GM12878 (cell line): ENCODE measurements at regions not wholly inside any gene's neighbourhood (a gene's known extent, or its start where the extent isn't known, plus 50 kb on each side); places are given as distances from the start of the nearest gene placed in this dataset.

Experiments
- ATAC-seq: fragments of 200-7000 bp; cut with Tn5 transposase; 3 replicates; pipeline ENCODE4 v1.9.1; 2020; ENCODE audit warnings: mild to moderate bottlenecking, moderate library complexity
- BruUV-seq: library from RNA; stranded (reverse); fragments of 400-500 nt; replicated peaks from 2 replicates; lab custom pipeline; 2021; lab: Mats Ljungman, UMichigan
- CTCF ChIA-PET: fragments of 300-600 bp; sonication (Branson Sonifier 250); formaldehyde crosslinking; extraction: SDS; loops from one replicate; lab custom pipeline; 2021; ENCODE audit warnings: inconsistent platforms; lab: Yijun Ruan, JAX
- POLR2A ChIA-PET: fragments of 350-600 bp; formaldehyde crosslinking; extraction: SDS; loops from one replicate; lab custom pipeline; 2021; ENCODE audit warnings: inconsistent platforms; lab: Charles Lee
- RAD21 ChIA-PET: fragments of 300-600 bp; sonication (Branson Sonifier 250); formaldehyde crosslinking; loops from one replicate; lab custom pipeline; 2023; ENCODE audit warnings: antibody characterized with exemption; ENCODE audit not compliant: unreplicated experiment; lab: Charles Lee
- SMC1A ChIA-PET: fragments of 300-600 bp; sonication (Branson Sonifier 250); formaldehyde crosslinking; loops from one replicate; lab custom pipeline; 2023; ENCODE audit not compliant: unreplicated experiment, uncharacterized antibody; lab: Charles Lee
- DNase-seq: peaks from one replicate; pipeline ENCODE4 v3.0.0-alpha.2; 2011; ENCODE audit warnings: low read depth, low spot score
- FAIRE-seq: peaks from 3 replicates; lab custom pipeline; 2011; peaks lifted over from hg19 to GRCh38; lab: Jason Lieb, UNC
- H2AFZ ChIP-seq: 2 replicates; pipeline ENCODE4 v1.6.0; 2011; ENCODE audit warnings: low read depth, low read length, control low read depth; ENCODE audit not compliant: control insufficient read depth
- H3K27ac ChIP-seq: 2 replicates; pipeline ENCODE4 v1.5.1; 2011; ENCODE audit warnings: control low read depth; ENCODE audit not compliant: control insufficient read depth, insufficient read depth
- H3K27me3 ChIP-seq, 2 experiments: replicated peaks in 1 of 2; 2 replicates each; pipeline versions ENCODE4 v1.6.0 to v1.6.1; 2011; ENCODE audit warnings: low read length in 1 of 2; ENCODE audit not compliant: control insufficient read depth in 2 of 2, insufficient read depth in 2 of 2
- H3K36me3 ChIP-seq, 2 experiments: 2 replicates each; pipeline ENCODE4 v1.5.1; 2011; ENCODE audit warnings: low read length in 1 of 2; ENCODE audit not compliant: control insufficient read depth in 2 of 2, insufficient read depth in 2 of 2
- H3K4me1 ChIP-seq: 2 replicates; pipeline ENCODE4 v1.6.1; 2011; ENCODE audit warnings: mild to moderate bottlenecking, low read length, moderate library complexity, mixed read lengths; ENCODE audit not compliant: control insufficient read depth, insufficient read depth
- H3K4me2 ChIP-seq: 2 replicates; pipeline ENCODE4 v1.6.0; 2011; ENCODE audit warnings: control low read depth; ENCODE audit not compliant: control insufficient read depth, insufficient read depth
- H3K4me3 ChIP-seq: fragments of 200-600 bp; sonication (generic); 2 replicates; pipeline ENCODE4 v1.5.1; 2016
- H3K79me2 ChIP-seq: 2 replicates; pipeline ENCODE4 v1.6.0; 2011; ENCODE audit warnings: low read length; ENCODE audit not compliant: control insufficient read depth, insufficient read depth
- H3K9ac ChIP-seq: 2 replicates; pipeline ENCODE4 v1.8.0; 2011; ENCODE audit warnings: low read length, control low read depth, mixed read lengths; ENCODE audit not compliant: control insufficient read depth, insufficient read depth
- H3K9me3 ChIP-seq: replicated peaks from 3 replicates; pipeline ENCODE4 v1.5.1; 2011; ENCODE audit warnings: mild to moderate bottlenecking, low read length; ENCODE audit not compliant: control insufficient read depth, insufficient read depth
- H4K20me1 ChIP-seq: 2 replicates; pipeline ENCODE4 v1.6.0; 2011; ENCODE audit not compliant: control insufficient read depth, insufficient read depth
- BACH1 ChIP-seq: fragments of 450-650 bp; IDR thresholded peaks from 2 replicates; pipeline ENCODE4 v1.6.1; 2017; ENCODE audit warnings: mild to moderate bottlenecking, borderline replicate concordance
- BCL11A ChIP-seq: IDR thresholded peaks from 2 replicates; pipeline ENCODE4 v1.6.1; 2011; ENCODE audit warnings: low read depth, low read length
- CBX3 ChIP-seq: fragments of 200-600 bp; sonication (generic); IDR thresholded peaks from 2 replicates; pipeline ENCODE4 v1.6.1; 2016; ENCODE audit warnings: low read depth, borderline replicate concordance
- E4F1 ChIP-seq: fragments of 450-650 bp; IDR thresholded peaks from 2 replicates; pipeline ENCODE4 v1.6.1; 2018; ENCODE audit warnings: borderline replicate concordance, mild to moderate bottlenecking; ENCODE audit not compliant: partially characterized antibody
- MEF2A ChIP-seq: IDR thresholded peaks from 2 replicates; pipeline ENCODE4 v1.6.1; 2011; ENCODE audit warnings: low read depth, mild to moderate bottlenecking, low read length, moderate library complexity; ENCODE audit not compliant: insufficient read depth
- MLLT1 ChIP-seq: fragments of 450-650 bp; IDR thresholded peaks from 2 replicates; pipeline ENCODE4 v1.6.1; 2016; ENCODE audit warnings: mild to moderate bottlenecking
- PBX3 ChIP-seq: IDR thresholded peaks from 2 replicates; pipeline ENCODE4 v1.6.1; 2011; ENCODE audit warnings: mild to moderate bottlenecking, low read depth, low read length, moderate library complexity; ENCODE audit not compliant: insufficient replicate concordance
- SRF ChIP-seq, 2 experiments: IDR thresholded peaks; 2 replicates each; pipeline ENCODE4 v1.6.1; 2011; ENCODE audit warnings: low read depth in 2 of 2, low read length in 2 of 2, mild to moderate bottlenecking in 1 of 2, moderate library complexity in 1 of 2
- ZBED1 ChIP-seq: IDR thresholded peaks from 2 replicates; pipeline ENCODE4 v1.6.1; 2016; ENCODE audit warnings: borderline replicate concordance
- ZBTB33 ChIP-seq: fragments of 450-650 bp; IDR thresholded peaks from 2 replicates; pipeline ENCODE4 v1.6.1; 2017; ENCODE audit warnings: mild to moderate bottlenecking
- ZNF207 ChIP-seq: fragments of 450-650 bp; IDR thresholded peaks from 2 replicates; pipeline ENCODE4 v1.6.1; 2014; ENCODE audit warnings: antibody characterized with exemption, mild to moderate bottlenecking, borderline replicate concordance
- ZNF217 ChIP-seq: fragments of 450-650 bp; IDR thresholded peaks from 2 replicates; pipeline ENCODE4 v1.6.1; 2017; ENCODE audit warnings: antibody characterized with exemption, mild to moderate bottlenecking
- ZNF592 ChIP-seq: fragments of 450-650 bp; IDR thresholded peaks from 2 replicates; pipeline ENCODE4 v1.6.1; 2017; ENCODE audit warnings: mild to moderate bottlenecking, moderate library complexity
- WGBS: methylation state at CpG from one replicate; pipeline ENCODE4 v1.1.6; 2016; ENCODE audit warnings: low lambda C conversion rate; ENCODE audit not compliant: insufficient replicate concordance, insufficient coverage; ENCODE audit errors: missing lambda C conversion rate; 5-methylcytosine and 5-hydroxymethylcytosine counted together
- in situ Hi-C: fragments of 300-500 bp; cut with MboI; formaldehyde crosslinking; loops from 9 replicates; pipeline ENCODE4 v1.14.3; 2018; ENCODE audit warnings: mixed read lengths
- intact Hi-C: fragments of 100-400 bp; cut with micrococcal nuclease; formaldehyde crosslinking; loops from one replicate; pipeline ENCODE4 v1.14.2; 2022; ENCODE audit not compliant: unreplicated experiment

- H2AFZ ChIP-seq: no peak overlapping the region
- H3K9me3 ChIP-seq: no peaks in the 10 kb centered on the region
- H3K79me2 ChIP-seq: no peaks in the 10 kb centered on the region
- DNase-seq (no peak), ATAC-seq (no peak), FAIRE-seq (no peak)
- no peaks in the 10 kb centered on the region for H3K4me1 ChIP-seq
- WGBS: 21% methylated on average over 2 of the region's 2 CpGs
- no TSS peak for BruUV-seq
- H3K36me3 ChIP-seq: no peaks in the 10 kb centered on the region
- ChIA-PET CTCF (interaction anchor here (1.1 kb wide), 1 partner anchor 9 kb away, joined by 3 read pairs; no protein-coding TSS in a partner anchor), SMC1A (no interaction called here), RAD21 (no interaction called here), POLR2A (no interaction called here)
- H3K27ac ChIP-seq: no peak overlapping the region
- H3K27me3 ChIP-seq: no peaks in the 10 kb centered on the region
- no peak overlapping the region for H3K4me2 ChIP-seq
- no peaks in the 10 kb centered on the region for H4K20me1 ChIP-seq
- no peak overlapping the region for H3K9ac ChIP-seq
- in situ Hi-C loops (no loop called here), intact Hi-C loops (no loop called here)
- no peak overlapping the region for H3K4me3 ChIP-seq
- TF ChIP-seq ZNF207: no peak
- no peak for TF ChIP-seq ZBTB33
- TF ChIP-seq MLLT1: no peak
- TF ChIP-seq E4F1: no peak
- TF ChIP-seq ZNF217: no peak
- no peak for TF ChIP-seq ZNF592
- TF ChIP-seq CBX3: no peak
- no peak for TF ChIP-seq ZBED1
- no peak for TF ChIP-seq PBX3
- no peak for TF ChIP-seq BCL11A
- no peak for TF ChIP-seq MEF2A
- TF ChIP-seq BACH1: no peak
- TF ChIP-seq SRF (IDR thresholded peaks at IDR 0.05; ENCODE audit: low read depth in 2 of 2, low read length in 2 of 2): no peak
Measured at GRCh38 chr2:188022389-188022788, 269.3 kb upstream of the GULP1 start.
